MCF 10A (cell line): ENCODE measurements at regions not wholly inside any gene's neighbourhood (a gene's known extent, or its start where the extent isn't known, plus 50 kb on each side); places are given as distances from the start of the nearest gene placed in this dataset.

ENCODE experiments used
- BruUV-seq: library from RNA; stranded (reverse); fragments of 400-500 nt; replicated peaks from 2 replicates; lab custom pipeline; 2021; lab: Mats Ljungman, UMichigan
- CTCF ChIA-PET: fragments of 300-600 bp; sonication (Branson Sonifier 250); formaldehyde crosslinking; extraction: SDS; loops from one replicate; lab custom pipeline; 2021; ENCODE audit warnings: antibody characterized with exemption, inconsistent platforms; lab: Yijun Ruan, JAX
- POLR2A ChIA-PET: fragments of 300-600, 350-650 bp; sonication (Branson Sonifier 250); formaldehyde crosslinking; extraction: SDS; loops from one replicate; lab custom pipeline; 2020; ENCODE audit warnings: antibody characterized with exemption, inconsistent platforms; lab: Yijun Ruan, JAX
- DNase-seq: peaks from one replicate; pipeline ENCODE4 v3.0.0-alpha.2; 2018; ENCODE audit not compliant: unreplicated experiment
- H3K27ac Mint-ChIP-seq: one replicate; pipeline ENCODE4 v1.8.0; 2022; ENCODE audit warnings: mild to moderate bottlenecking, low read depth, mixed read lengths; ENCODE audit not compliant: unreplicated experiment
- H3K27me3 Mint-ChIP-seq: one replicate; pipeline ENCODE4 v1.8.0; 2022; ENCODE audit warnings: mixed read lengths; ENCODE audit not compliant: insufficient read depth, unreplicated experiment
- H3K36me3 Mint-ChIP-seq: one replicate; pipeline ENCODE4 v1.8.0; 2022; ENCODE audit warnings: mild to moderate bottlenecking, moderate library complexity, mixed read lengths; ENCODE audit not compliant: insufficient read depth, unreplicated experiment
- H3K4me1 Mint-ChIP-seq: one replicate; pipeline ENCODE4 v1.8.0; 2022; ENCODE audit warnings: mixed read lengths; ENCODE audit not compliant: insufficient read depth, unreplicated experiment
- H3K4me3 Mint-ChIP-seq: one replicate; pipeline ENCODE4 v1.8.0; 2022; ENCODE audit warnings: mild to moderate bottlenecking, moderate library complexity, mixed read lengths; ENCODE audit not compliant: unreplicated experiment
- H3K9me3 Mint-ChIP-seq: one replicate; pipeline ENCODE4 v1.8.0; 2022; ENCODE audit warnings: mixed read lengths; ENCODE audit not compliant: unreplicated experiment
- CTCF ChIP-seq: fragments of 200-600 bp; IDR thresholded peaks from one replicate; pipeline ENCODE4 v1.8.0; 2022; ENCODE audit warnings: antibody characterized with exemption, mild to moderate bottlenecking; ENCODE audit not compliant: unreplicated experiment
- intact Hi-C: fragments of 100-400 bp; cut with micrococcal nuclease; formaldehyde crosslinking; loops from 2 replicates; pipeline ENCODE4 v1.14.1; 2022

- no peak overlapping the region for H3K27ac Mint-ChIP-seq
- no peaks in the 10 kb centered on the region for H3K4me1 Mint-ChIP-seq
- ChIA-PET POLR2A (no interaction called here), CTCF (no interaction called here)
- no peak for DNase-seq
- no peak overlapping the region for H3K4me3 Mint-ChIP-seq
- peaks cover 4% of the 10 kb centered on the region for H3K36me3 Mint-ChIP-seq
- intact Hi-C loops, result no loop called here
- no peaks in the 10 kb centered on the region for H3K27me3 Mint-ChIP-seq
- no peak for TF ChIP-seq CTCF
- no peaks in the 10 kb centered on the region for H3K9me3 Mint-ChIP-seq
- BruUV-seq, result no TSS peak
These were observed 273.9 kb downstream of the PHF14 start for GRCh38 chr7:11247545-11247944.

- H3K4me3 Mint-ChIP-seq, result no peak overlapping the region
- no peaks in the 10 kb centered on the region for H3K9me3 Mint-ChIP-seq
- intact Hi-C loops, result no loop called here
- H3K36me3 Mint-ChIP-seq, result peaks cover 4% of the 10 kb centered on the region
- no peak for DNase-seq
- TF ChIP-seq CTCF, result no peak
- no TSS peak for BruUV-seq
- ChIA-PET POLR2A (interaction anchor here (0.8 kb wide), 1 partner anchor 8 kb away, joined by 3 read pairs; no protein-coding TSS in a partner anchor), CTCF (no interaction called here)
- no peak overlapping the region for H3K27ac Mint-ChIP-seq
- peaks cover 6% of the 10 kb centered on the region for H3K4me1 Mint-ChIP-seq
- no peaks in the 10 kb centered on the region for H3K27me3 Mint-ChIP-seq
These were observed 277.8 kb downstream of the PHF14 start for GRCh38 chr7:11251436-11251835.

- Mint-ChIP-seq H3K27me3 (no peaks in the 10 kb centered on the region), H3K36me3 (peaks cover 4% of the 10 kb centered on the region), H3K4me1 (peaks cover 6% of the 10 kb centered on the region), H3K27ac (no peak overlapping the region), H3K4me3 (no peak overlapping the region), H3K9me3 (no peaks in the 10 kb centered on the region)
- POLR2A ChIA-PET, result no interaction called here
- intact Hi-C loops, result no loop called here
- no peak for DNase-seq
- TF ChIP-seq CTCF, result no peak
- CTCF ChIA-PET, result no interaction called here
- BruUV-seq, result no TSS peak
These were observed 278.4 kb downstream of the PHF14 start for GRCh38 chr7:11252011-11252607.

GRCh38 chr7:11252705-11253272, 279.1 kb downstream of the PHF14 start:
- BruUV-seq, result no TSS peak
- no peak overlapping the region for H3K27ac Mint-ChIP-seq
- ChIA-PET CTCF (interaction anchor here (0.9 kb wide), 1 partner anchor 41 kb away, joined by 3 read pairs; no protein-coding TSS in a partner anchor), POLR2A (no interaction called here)
- peaks cover 4% of the 10 kb centered on the region for H3K36me3 Mint-ChIP-seq
- peaks cover 6% of the 10 kb centered on the region for H3K27me3 Mint-ChIP-seq
- no peaks in the 10 kb centered on the region for H3K9me3 Mint-ChIP-seq
- peaks cover 6% of the 10 kb centered on the region for H3K4me1 Mint-ChIP-seq
- intact Hi-C loops, result no loop called here
- H3K4me3 Mint-ChIP-seq, result no peak overlapping the region
- no peak for DNase-seq
- no peak for TF ChIP-seq CTCF
